ENCODE measurements at regions not wholly inside any gene's neighbourhood (a gene's known extent, or its start where the extent isn't known, plus 50 kb on each side); places are given as distances from the start of the nearest gene placed in this dataset.

DNA sequence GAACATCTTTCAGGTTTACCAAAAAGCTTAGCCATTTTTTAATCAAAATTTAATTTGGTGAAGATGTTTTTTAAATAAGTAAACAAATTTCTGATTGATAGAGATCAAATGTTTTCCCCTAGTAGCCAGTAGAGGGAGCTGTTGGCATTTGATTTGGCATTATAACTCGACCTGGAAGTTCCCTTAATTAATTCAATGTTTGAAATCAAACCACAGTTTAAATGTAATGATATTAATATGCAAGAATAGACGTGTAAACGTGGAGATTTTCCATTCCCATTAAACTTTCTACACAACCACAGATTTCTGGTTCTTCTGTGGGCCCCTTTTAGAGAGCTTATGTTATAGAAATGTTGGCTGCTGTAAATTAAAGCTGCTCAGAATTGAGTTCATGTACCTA lies 148.1 kb upstream of the MPDZ start:
- no peaks in the 10 kb centered on the region for H4K20me1 ChIP-seq (ENCODE audit: control insufficient read depth, insufficient read depth)
- ChIA-PET SMC1A (ENCODE audit: uncharacterized antibody, unreplicated experiment) (interaction anchor here (0.8 to 4.5 kb wide), 14 partner anchors 11 to 1342 kb away, joined by 3 to 45 read pairs (median 4); no protein-coding TSS in a partner anchor), POLR2A (no interaction called here), CTCF (interaction anchor here (0.6 to 5.1 kb wide), 35 partner anchors 9 to 1339 kb away, joined by 3 to 97 read pairs (median 5); no protein-coding TSS in a partner anchor), RAD21 (ENCODE audit: unreplicated experiment) (interaction anchor here (0.7 to 2.7 kb wide), 6 partner anchors 23 to 1006 kb away, joined by 3 to 27 read pairs (median 4); no protein-coding TSS in a partner anchor)
- H3K79me2 ChIP-seq (ENCODE audit: control insufficient read depth, insufficient read depth, low read length), result no peaks in the 10 kb centered on the region
- H3K4me1 ChIP-seq (ENCODE audit: control insufficient read depth, insufficient read depth, low read length), result no peaks in the 10 kb centered on the region
- H3K4me2 ChIP-seq (ENCODE audit: control insufficient read depth, insufficient read depth), result no peak overlapping the region
- intact Hi-C loops (cut with micrococcal nuclease; ENCODE audit: unreplicated experiment), result loop anchor here (1.0 to 5.0 kb wide), 3 partner anchors 926 to 1345 kb away; no protein-coding TSS in a partner anchor
- FAIRE-seq (no peak), ATAC-seq (0 out of 3 replicates have a peak, but pooled peaks have one; percentile 35), DNase-seq (ENCODE audit: low read depth, low spot score) (no peak)
- H3K27ac ChIP-seq (ENCODE audit: control insufficient read depth, insufficient read depth), result no peak overlapping the region
- BruUV-seq (replicated peaks), result no TSS peak
- no peaks in the 10 kb centered on the region; a peak in 1 of 4 replicates for H3K27me3 ChIP-seq (replicated peaks in 1 of 2; ENCODE audit: control insufficient read depth in 2 of 2, insufficient read depth in 2 of 2, low read length in 1 of 2)
- H3K4me3 ChIP-seq, result no peak overlapping the region
- H3K9me3 ChIP-seq (replicated peaks; ENCODE audit: control insufficient read depth, insufficient read depth, low read length), result no peaks in the 10 kb centered on the region
- 1% methylated on average over 3 of the region's 3 CpGs for WGBS (ENCODE audit: insufficient coverage, insufficient replicate concordance, low lambda C conversion rate, missing lambda C conversion rate)
- no peaks in the 10 kb centered on the region for H3K36me3 ChIP-seq (ENCODE audit: control insufficient read depth in 2 of 2, insufficient read depth in 2 of 2, low read length in 1 of 2)
- in situ Hi-C loops (cut with MboI), result no loop called here
- TF ChIP-seq, protein P1, sequence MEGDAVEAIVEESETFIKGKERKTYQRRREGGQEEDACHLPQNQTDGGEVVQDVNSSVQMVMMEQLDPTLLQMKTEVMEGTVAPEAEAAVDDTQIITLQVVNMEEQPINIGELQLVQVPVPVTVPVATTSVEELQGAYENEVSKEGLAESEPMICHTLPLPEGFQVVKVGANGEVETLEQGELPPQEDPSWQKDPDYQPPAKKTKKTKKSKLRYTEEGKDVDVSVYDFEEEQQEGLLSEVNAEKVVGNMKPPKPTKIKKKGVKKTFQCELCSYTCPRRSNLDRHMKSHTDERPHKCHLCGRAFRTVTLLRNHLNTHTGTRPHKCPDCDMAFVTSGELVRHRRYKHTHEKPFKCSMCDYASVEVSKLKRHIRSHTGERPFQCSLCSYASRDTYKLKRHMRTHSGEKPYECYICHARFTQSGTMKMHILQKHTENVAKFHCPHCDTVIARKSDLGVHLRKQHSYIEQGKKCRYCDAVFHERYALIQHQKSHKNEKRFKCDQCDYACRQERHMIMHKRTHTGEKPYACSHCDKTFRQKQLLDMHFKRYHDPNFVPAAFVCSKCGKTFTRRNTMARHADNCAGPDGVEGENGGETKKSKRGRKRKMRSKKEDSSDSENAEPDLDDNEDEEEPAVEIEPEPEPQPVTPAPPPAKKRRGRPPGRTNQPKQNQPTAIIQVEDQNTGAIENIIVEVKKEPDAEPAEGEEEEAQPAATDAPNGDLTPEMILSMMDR (IDR thresholded peaks at IDR 0.05 in 2 of 3, conservative IDR thresholded peaks at IDR 0.05 in 1 of 3; ENCODE audit: control insufficient read depth in 2 of 3, extremely low read depth in 1 of 3, insufficient read depth in 1 of 3, low read depth in 3 of 3, low read length in 3 of 3), result peak; percentile 49 to 71 (median 50); a peak in 5 of 6 replicates
- no peak for TF ChIP-seq MTA2 (IDR thresholded peaks at IDR 0.05; ENCODE audit: low read depth)
- peak; percentile 76 for TF ChIP-seq RAD21 (IDR thresholded peaks at IDR 0.05; ENCODE audit: insufficient read depth, low read depth, low read length)
- TF ChIP-seq, protein P2, sequence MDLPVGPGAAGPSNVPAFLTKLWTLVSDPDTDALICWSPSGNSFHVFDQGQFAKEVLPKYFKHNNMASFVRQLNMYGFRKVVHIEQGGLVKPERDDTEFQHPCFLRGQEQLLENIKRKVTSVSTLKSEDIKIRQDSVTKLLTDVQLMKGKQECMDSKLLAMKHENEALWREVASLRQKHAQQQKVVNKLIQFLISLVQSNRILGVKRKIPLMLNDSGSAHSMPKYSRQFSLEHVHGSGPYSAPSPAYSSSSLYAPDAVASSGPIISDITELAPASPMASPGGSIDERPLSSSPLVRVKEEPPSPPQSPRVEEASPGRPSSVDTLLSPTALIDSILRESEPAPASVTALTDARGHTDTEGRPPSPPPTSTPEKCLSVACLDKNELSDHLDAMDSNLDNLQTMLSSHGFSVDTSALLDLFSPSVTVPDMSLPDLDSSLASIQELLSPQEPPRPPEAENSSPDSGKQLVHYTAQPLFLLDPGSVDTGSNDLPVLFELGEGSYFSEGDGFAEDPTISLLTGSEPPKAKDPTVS (IDR thresholded peaks at IDR 0.05; ENCODE audit: low read depth, low read length), result no peak
- peak; percentile 62; the same call in 1 of the 2 replicates for TF ChIP-seq SMC3 (IDR thresholded peaks at IDR 0.05; ENCODE audit: borderline replicate concordance, low read length)
- TF ChIP-seq, protein P3, sequence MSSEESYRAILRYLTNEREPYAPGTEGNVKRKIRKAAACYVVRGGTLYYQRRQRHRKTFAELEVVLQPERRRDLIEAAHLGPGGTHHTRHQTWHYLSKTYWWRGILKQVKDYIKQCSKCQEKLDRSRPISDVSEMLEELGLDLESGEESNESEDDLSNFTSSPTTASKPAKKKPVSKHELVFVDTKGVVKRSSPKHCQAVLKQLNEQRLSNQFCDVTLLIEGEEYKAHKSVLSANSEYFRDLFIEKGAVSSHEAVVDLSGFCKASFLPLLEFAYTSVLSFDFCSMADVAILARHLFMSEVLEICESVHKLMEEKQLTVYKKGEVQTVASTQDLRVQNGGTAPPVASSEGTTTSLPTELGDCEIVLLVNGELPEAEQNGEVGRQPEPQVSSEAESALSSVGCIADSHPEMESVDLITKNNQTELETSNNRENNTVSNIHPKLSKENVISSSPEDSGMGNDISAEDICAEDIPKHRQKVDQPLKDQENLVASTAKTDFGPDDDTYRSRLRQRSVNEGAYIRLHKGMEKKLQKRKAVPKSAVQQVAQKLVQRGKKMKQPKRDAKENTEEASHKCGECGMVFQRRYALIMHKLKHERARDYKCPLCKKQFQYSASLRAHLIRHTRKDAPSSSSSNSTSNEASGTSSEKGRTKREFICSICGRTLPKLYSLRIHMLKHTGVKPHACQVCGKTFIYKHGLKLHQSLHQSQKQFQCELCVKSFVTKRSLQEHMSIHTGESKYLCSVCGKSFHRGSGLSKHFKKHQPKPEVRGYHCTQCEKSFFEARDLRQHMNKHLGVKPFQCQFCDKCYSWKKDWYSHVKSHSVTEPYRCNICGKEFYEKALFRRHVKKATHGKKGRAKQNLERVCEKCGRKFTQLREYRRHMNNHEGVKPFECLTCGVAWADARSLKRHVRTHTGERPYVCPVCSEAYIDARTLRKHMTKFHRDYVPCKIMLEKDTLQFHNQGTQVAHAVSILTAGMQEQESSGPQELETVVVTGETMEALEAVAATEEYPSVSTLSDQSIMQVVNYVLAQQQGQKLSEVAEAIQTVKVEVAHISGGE (CRISPR knock-in tag; IDR thresholded peaks at IDR 0.05), result no peak
- H2AFZ ChIP-seq (ENCODE audit: control insufficient read depth, low read depth, low read length), result no peak overlapping the region
- no peak overlapping the region for H3K9ac ChIP-seq (ENCODE audit: control insufficient read depth, insufficient read depth, low read length)
